ENCODE measurements at regions not wholly inside any gene's neighbourhood (a gene's known extent, or its start where the extent isn't known, plus 50 kb on each side); places are given as distances from the start of the nearest gene placed in this dataset.

GRCh38 chr14:61226015-61226654 is 55.0 kb downstream of the TMEM30B start:
- no peak for DNase-seq (ENCODE audit: low spot score)

DNA sequence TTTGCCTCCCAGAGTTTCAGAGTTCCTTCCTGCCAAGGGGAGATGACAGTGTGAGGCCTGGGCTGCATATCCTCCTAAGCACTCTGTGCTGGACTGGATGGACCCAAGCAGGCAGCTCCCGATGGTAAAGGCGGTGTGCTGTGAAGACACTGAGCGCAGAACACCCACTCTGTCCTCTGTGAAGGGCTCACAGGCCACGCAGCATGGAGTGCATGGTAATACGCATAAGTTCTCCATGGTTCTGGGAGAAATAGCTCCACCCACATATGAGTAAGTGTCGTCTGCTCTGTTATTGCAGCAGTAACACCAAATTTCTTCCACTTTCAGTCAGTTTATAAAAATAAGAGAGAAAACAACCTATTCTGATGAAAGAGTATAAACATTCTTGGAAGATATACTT is 55.8 kb downstream of the TMEM30B start:
- DNase-seq (ENCODE audit: low spot score) = no peak

DNA sequence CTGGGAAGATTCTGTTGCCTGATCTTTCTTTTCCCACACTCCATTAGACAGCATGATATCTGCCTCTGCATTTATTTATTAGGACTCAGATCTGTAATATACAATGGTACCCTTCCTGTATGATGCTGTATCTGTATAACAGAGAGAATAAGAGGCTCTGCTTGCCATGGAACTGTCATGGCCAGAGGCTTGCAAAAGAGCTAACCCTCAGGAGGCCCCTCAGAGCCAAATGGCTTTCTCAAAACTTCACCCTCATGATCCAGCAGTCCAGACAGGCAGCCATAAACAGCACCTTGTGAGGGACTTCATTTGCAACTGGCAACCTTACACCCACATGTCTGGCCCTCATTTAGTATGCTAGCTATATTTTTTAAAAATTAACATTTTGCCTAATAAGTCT is 57.6 kb downstream of the TMEM30B start:
- DNase-seq (ENCODE audit: low spot score) = no peak

DNA sequence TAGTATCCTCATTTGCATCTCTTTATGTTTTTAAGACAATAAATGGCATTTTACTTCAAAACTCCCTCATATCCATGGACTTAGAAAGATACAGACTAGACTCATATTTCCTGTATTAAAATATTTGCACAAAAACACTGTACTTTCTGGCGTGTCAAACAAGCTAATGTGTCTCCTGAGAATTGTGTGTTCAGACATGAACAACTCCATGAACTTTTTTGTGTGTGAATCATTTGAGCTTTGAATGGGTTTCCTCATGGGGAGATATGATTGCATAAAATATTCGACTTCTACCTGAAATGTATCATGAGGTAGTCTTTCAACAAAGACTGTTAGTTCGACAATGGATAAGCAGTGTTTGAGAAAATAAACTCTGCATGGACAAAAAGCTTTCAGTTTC is 58.8 kb downstream of the TMEM30B start:
- DNase-seq (ENCODE audit: low spot score) = no peak

GRCh38 chr14:61221906-61222305 is 59.2 kb downstream of the TMEM30B start:
- DNase-seq (ENCODE audit: low spot score) = no peak

DNA sequence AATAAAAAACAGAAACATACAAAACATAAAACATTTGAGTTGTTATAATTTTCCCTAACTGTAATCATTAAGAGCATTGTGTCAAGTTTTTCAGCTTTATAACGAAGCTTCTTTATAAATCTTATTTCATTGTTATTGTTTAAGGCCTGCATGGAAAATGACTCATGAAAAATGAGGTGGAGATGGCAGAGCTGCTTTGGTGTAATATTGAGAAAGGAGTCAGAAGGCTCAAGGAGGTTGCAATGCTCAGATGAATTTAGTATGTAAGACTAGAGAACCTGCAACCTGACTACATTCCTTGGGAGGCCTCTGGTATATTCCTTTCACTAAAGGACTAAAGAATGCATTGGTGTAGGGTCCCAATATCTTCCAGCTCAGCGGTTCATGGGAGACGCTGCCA is 61.5 kb downstream of the TMEM30B start:
- no peak for DNase-seq (ENCODE audit: low spot score)

- DNase-seq (ENCODE audit: low spot score) = no peak
Measured at GRCh38 chr14:61219256-61219655, 61.9 kb downstream of the TMEM30B start.

GRCh38 chr14:61218767-61219166 is 62.4 kb downstream of the TMEM30B start:
- no peak for DNase-seq (ENCODE audit: low spot score)

- no peak for DNase-seq (ENCODE audit: low spot score)
Measured at GRCh38 chr14:61218157-61218556, 63.0 kb downstream of the TMEM30B start.

- no peak for DNase-seq (ENCODE audit: low spot score)
Measured at GRCh38 chr14:61217516-61217915, 63.6 kb downstream of the TMEM30B start.

GRCh38 chr14:61215222-61216020 is 65.7 kb downstream of the TMEM30B start:
- DNase-seq (ENCODE audit: low spot score) = no peak

DNA sequence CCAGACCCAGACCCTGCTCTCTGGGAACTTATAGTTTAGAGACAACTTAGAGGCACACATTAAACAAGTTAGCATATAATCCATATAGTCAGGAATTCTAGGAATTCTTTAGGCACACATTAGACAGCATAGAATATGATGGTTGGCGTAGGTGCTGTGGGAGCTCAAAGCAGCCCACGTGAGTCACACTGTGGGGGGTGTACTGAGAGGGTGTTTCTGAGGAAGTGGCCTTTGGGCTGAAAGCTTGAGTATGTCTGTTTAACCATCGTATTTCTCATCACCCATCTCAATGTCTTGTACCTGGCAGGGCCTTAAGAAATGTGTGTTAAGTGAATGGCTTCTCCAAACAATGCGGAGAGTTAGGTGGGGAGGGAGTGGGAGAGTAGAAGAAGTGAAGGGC is 67.2 kb downstream of the TMEM30B start:
- no peak for DNase-seq (ENCODE audit: low spot score)

GRCh38 chr14:61213191-61213621 is 67.9 kb downstream of the TMEM30B start:
- DNase-seq (ENCODE audit: low spot score) = no peak

DNA sequence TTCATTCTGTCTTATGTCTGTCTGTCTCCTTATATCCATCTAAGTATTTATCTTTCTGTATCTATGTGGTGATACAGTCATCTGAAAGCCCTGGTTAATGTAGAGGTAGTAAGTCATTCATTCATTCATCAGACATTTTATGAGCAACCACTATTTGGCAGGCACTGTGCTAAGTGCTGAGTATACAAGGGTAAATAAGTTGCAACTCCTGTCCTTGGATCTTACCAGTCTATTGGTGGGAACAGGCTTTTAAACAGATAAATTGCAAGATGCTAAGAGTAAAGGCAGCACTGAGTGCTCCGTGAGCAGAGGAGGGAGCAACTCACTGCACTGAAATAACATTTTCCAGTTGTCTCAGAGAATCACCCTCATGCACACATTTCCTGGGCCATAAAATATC is 68.6 kb downstream of the TMEM30B start:
- DNase-seq (ENCODE audit: low spot score) = no peak

DNA sequence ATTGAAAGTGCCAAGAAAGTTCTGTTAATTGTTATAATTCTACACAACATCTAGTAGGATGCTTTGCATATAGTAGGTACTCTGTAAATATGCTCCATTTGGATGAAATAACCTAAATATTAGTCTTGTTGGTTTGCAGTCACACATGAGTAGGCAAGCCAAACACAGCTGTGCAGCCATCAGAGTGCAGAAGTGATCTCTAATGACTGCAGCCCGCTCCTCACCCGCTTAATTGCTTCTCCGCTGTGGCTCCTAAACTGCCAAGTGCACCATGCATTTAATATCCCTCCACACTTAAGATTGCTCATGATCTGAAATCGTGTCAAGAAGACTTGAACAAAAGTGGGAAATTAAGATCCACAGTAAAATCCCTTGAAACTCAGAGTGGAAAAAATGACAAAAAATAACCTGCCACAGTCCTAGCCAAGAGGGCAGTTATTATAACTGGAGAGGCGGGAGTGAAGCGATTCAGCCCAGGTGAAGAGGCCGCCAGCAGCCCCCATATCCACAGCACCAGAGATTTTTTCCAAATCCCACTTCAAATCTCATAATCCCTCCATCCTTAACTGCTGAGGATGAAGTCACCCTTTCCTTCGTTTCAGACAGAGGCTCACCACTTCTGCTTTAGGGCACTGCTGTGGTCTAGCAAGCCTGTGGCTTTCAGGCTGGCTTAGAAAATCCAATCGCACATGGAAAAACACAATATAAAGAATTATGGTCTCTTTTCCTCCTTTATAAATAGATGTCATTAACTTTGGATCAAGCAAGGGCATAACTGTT is 69.5 kb downstream of the TMEM30B start:
- DNase-seq (ENCODE audit: low spot score) = no peak

- DNase-seq (ENCODE audit: low spot score) = no peak
Measured at GRCh38 chr14:61203081-61203753, 77.9 kb downstream of the TMEM30B start.

DNA sequence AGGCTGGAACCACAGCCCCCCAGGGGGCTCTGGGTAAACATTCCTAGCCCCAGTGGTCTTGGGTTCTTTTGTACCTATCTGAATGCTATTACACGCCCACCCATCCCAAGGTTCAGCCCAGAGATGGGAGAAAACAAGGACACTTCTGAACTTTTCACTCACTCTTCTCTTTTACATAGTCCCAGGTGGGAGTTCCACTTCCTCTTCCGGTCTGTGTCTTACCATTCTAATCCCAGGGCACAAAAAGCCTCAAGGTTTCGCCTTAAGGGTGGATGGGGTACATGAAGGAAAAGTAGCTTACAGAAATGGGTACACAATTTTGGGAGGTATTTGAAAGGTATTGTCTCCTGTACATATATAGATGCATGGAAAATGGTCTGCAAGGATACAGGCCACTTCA is 79.0 kb downstream of the TMEM30B start:
- DNase-seq (ENCODE audit: low spot score) = no peak

DNA sequence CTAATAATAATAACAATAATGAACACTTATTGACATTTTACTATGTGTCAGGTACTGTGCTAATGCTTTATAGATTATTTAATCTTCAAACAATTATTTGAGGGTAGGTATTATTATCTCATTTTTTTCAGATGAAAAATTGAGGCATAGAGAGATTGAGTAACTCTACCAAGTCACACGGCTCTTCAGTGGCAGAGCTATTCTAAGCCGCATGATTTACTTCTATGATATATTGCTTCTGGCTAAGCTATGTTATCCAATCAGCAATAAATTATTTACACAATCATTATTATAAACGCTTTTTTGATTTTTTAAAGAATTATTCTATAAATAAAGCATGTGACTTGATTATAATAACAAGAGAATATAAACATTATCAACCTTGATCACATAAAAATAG is 80.0 kb downstream of the TMEM30B start:
- no peak for DNase-seq (ENCODE audit: low spot score)

DNA sequence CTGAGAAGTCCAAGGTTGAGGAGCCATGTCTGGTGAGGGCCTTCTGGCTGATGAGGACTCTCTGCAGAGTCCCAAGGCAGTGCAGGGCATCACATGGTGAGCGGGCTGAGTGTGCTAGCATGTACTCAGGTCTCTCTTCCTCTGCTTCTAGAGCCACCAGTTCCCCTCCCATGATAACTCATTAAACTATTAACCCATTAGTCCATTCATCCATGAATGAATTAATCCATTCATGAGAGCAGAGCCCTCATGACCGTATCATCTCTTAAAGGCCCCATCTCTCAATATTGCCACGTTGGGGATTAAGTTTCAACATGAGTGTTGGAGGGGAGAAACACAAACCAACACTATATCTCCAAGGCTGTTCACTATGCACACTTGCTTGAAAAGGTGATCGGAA is 83.7 kb downstream of the TMEM30B start:
- DNase-seq (ENCODE audit: low spot score) = no peak

GRCh38 chr14:61196792-61197191 is 84.3 kb downstream of the TMEM30B start:
- DNase-seq (ENCODE audit: low spot score) = no peak

GRCh38 chr14:61196034-61196433 is 85.1 kb downstream of the TMEM30B start:
- no peak for DNase-seq (ENCODE audit: low spot score)

DNA sequence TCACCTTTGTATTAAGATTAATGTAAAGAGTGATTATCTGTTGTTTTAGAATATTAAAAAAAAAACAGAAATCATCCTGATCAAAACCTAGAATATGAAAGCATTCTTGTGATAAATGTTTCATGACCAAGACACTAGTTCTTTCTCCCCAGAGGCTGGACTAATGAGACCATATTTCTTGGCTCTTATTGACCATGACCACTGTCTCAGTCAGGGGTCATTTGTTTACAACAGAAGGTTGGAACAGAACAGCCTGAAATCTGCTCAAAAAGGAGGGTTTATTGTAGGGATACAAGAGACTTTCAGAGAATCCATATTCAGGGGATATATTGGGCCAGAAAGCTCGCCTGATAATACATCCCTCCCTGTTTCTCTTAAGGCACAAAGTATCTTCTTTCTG is 87.7 kb downstream of the TMEM30B start:
- no peak for DNase-seq (ENCODE audit: low spot score)

Data from mucosa of gallbladder (tissue), 1 donor.